Naive thymus-derived CD4-positive, alpha-beta T cell (primary cell): ENCODE measurements at regions not wholly inside any gene's neighbourhood (a gene's known extent, or its start where the extent isn't known, plus 50 kb on each side); places are given as distances from the start of the nearest gene placed in this dataset.

ENCODE experiments used
- ATAC-seq: fragments of 150-1000 bp; cut with Tn5 transposase; 2 replicates; pipeline ENCODE4 v1.10.0; 2021; ENCODE audit warnings: mild to moderate bottlenecking, moderate library complexity
- CTCF ChIA-PET: fragments of 350-600 bp; sonication (Branson Sonifier 250); formaldehyde crosslinking; loops from one replicate; lab custom pipeline; 2021; ENCODE audit warnings: antibody characterized with exemption; lab: Charles Lee
- POLR2A ChIA-PET: fragments of 350-600 bp; sonication (Branson Sonifier 250); formaldehyde crosslinking; loops from one replicate; lab custom pipeline; 2021; ENCODE audit warnings: antibody characterized with exemption, inconsistent platforms; lab: Charles Lee
- DNase-seq, 9 donors: peaks; one replicate each; pipeline versions ENCODE4 v3.0.0 to v3.0.0-alpha.2; 2020 to 2022; ENCODE audit warnings: mixed read lengths in 1 of 9
- H3K27ac ChIP-seq: one replicate; pipeline ENCODE4 v1.7.0; 2013; ENCODE audit warnings: mild to moderate bottlenecking, low read depth, low read length, moderate library complexity
- H3K27me3 ChIP-seq, 2 donors: one replicate each; pipeline ENCODE4 v1.7.0; 2013; ENCODE audit warnings: low read length in 2 of 2, mild to moderate bottlenecking in 2 of 2, moderate library complexity in 2 of 2; ENCODE audit not compliant: control insufficient read depth in 2 of 2, insufficient read depth in 2 of 2
- H3K36me3 ChIP-seq, 3 experiments: 1 replicate in 2 of 3; 2 replicates in 1 of 3; pipeline ENCODE4 v1.7.0; 2013; ENCODE audit warnings: low read length in 3 of 3, mild to moderate bottlenecking in 3 of 3, moderate library complexity in 1 of 3; ENCODE audit not compliant: insufficient read depth in 3 of 3, control insufficient read depth in 2 of 3
- H3K4me1 ChIP-seq, 2 donors: one replicate each; pipeline ENCODE4 v1.7.0; 2013; ENCODE audit warnings: low read length in 2 of 2, mild to moderate bottlenecking in 2 of 2, moderate library complexity in 1 of 2; ENCODE audit not compliant: control insufficient read depth in 2 of 2, insufficient read depth in 2 of 2
- H3K4me3 ChIP-seq: 2 replicates; pipeline ENCODE4 v1.7.0; 2013; ENCODE audit warnings: mild to moderate bottlenecking, low read length
- H3K9me3 ChIP-seq, 3 experiments: 1 replicate in 2 of 3; 2 replicates in 1 of 3; pipeline ENCODE4 v1.7.0; 2013; ENCODE audit warnings: low read length in 3 of 3; ENCODE audit not compliant: control insufficient read depth in 2 of 3
- H3K27ac Mint-ChIP-seq, 9 donors: one replicate each; pipeline ENCODE4 v1.8.0; 2020 to 2022; ENCODE audit warnings: mixed read lengths in 9 of 9, mild to moderate bottlenecking in 8 of 9, moderate library complexity in 5 of 9, inconsistent platforms in 2 of 9
- H3K27me3 Mint-ChIP-seq, 5 donors: one replicate each; pipeline ENCODE4 v1.8.0; 2021 to 2022; ENCODE audit warnings: mixed read lengths in 5 of 5, mild to moderate bottlenecking in 1 of 5
- H3K36me3 Mint-ChIP-seq, 5 donors: one replicate each; pipeline ENCODE4 v1.8.0; 2020 to 2022; ENCODE audit warnings: mixed read lengths in 5 of 5, mild to moderate bottlenecking in 3 of 5, inconsistent platforms in 1 of 5
- H3K4me1 Mint-ChIP-seq, 7 donors: one replicate each; pipeline ENCODE4 v1.8.0; 2020 to 2022; ENCODE audit warnings: mixed read lengths in 7 of 7, mild to moderate bottlenecking in 3 of 7, inconsistent platforms in 1 of 7
- H3K4me3 Mint-ChIP-seq, 10 donors: one replicate each; pipeline ENCODE4 v1.8.0; 2020 to 2022; ENCODE audit warnings: mild to moderate bottlenecking in 10 of 10, mixed read lengths in 10 of 10, moderate library complexity in 6 of 10, inconsistent platforms in 2 of 10
- H3K9me3 Mint-ChIP-seq, 11 donors: one replicate each; pipeline ENCODE4 v1.8.0; 2020 to 2022; ENCODE audit warnings: mixed read lengths in 11 of 11, mild to moderate bottlenecking in 4 of 11, inconsistent platforms in 1 of 11, moderate library complexity in 1 of 11
- intact Hi-C, 2 donors: fragments of 100-400 bp; cut with micrococcal nuclease; formaldehyde crosslinking; loops; one replicate each; pipeline ENCODE4 v1.15.1; 2023

DNA sequence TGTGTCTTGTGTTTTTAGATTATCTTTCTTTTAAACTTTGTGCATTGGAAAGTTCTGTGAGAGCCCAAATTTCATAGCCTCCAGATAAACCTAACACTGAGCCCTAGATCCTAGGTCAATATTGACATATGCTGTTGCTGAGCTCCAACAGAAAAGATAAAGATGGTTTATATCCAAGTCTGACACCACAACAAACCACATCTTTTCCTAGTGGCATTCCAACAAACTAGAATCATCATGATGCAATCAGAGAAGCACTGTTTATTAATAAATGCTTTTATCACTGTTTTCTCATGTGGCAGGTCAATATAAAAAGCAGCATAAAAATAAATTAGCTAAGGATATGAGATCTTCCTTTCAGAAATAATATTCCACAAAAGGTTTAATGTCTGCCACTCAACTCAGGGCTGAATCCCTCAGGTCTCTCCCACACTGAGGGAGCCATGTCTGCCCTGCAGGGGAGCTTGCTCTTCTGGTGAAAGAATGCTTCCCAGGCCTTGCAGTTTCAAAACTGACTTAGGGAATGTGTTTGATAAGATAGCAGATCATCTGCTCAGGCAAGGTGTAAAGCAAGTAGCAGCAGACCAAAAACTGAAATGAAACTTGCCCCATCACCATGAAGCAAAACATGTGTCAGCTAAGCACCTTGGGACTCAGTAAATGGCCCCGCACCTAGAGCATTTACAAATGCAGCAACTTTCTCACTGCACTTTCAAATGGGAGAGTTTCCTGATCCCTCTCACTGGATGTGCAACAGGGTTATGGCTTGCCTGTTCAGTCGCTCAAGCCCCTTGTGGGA, 493.0 kb downstream of the AGTPBP1 start:
- no peak overlapping the region for H3K27ac Mint-ChIP-seq
- no peak for DNase-seq
- peaks cover 0 to 4% (median 0%) of the 10 kb centered on the region in 5 donors for H3K27me3 Mint-ChIP-seq

DNA sequence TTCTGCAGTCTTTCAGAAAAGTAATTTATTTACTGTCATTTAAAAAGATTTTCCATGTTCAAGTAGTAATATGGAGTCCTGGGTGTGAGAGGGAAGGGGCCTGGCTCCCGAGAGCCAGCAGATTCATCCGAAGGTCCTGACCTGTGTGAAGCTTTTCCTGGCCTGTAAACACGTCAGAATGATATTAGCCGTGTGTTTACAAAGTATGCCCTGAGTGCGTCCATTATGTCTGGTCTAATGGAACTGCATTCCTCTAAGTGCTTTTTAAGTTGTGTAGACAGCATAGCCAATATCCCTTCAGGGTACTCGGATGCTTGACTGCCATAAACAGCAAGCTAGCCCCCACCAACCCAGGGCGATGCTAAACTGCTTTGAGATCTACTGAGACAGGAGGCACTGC, 495.2 kb downstream of the AGTPBP1 start:
- DNase-seq, result no peak
- H3K9me3 Mint-ChIP-seq, result peaks cover 0 to 3% (median 0%) of the 10 kb centered on the region in 11 donors
- H3K27me3 Mint-ChIP-seq, result peaks cover 0 to 4% (median 0%) of the 10 kb centered on the region in 5 donors
- ATAC-seq, result no peak
- H3K4me1 Mint-ChIP-seq, result no peaks in the 10 kb centered on the region
- Histone ChIP-seq H3K27me3 (no peaks in the 10 kb centered on the region), H3K4me1 (no peaks in the 10 kb centered on the region), H3K36me3 (no peaks in the 10 kb centered on the region), H3K9me3 (no peaks in the 10 kb centered on the region), H3K27ac (no peak overlapping the region), H3K4me3 (no peak overlapping the region)
- ChIA-PET CTCF (no interaction called here), POLR2A (no interaction called here)
- intact Hi-C loops, result no loop called here
- H3K27ac Mint-ChIP-seq, result no peak overlapping the region
- H3K36me3 Mint-ChIP-seq, result no peaks in the 10 kb centered on the region
- H3K4me3 Mint-ChIP-seq, result no peak overlapping the region

More for the DNA sequence above, 493.0 kb downstream of the AGTPBP1 start:
- no peak for ATAC-seq
- ChIA-PET CTCF (no interaction called here), POLR2A (no interaction called here)
- Mint-ChIP-seq H3K9me3 (peaks cover 0 to 3% (median 0%) of the 10 kb centered on the region in 11 donors), H3K4me1 (no peaks in the 10 kb centered on the region), H3K36me3 (no peaks in the 10 kb centered on the region), H3K4me3 (no peak overlapping the region)
- intact Hi-C loops, result no loop called here
- H3K4me1 ChIP-seq, result no peaks in the 10 kb centered on the region
- no peak overlapping the region for H3K27ac ChIP-seq
- H3K27me3 ChIP-seq, result no peaks in the 10 kb centered on the region
- H3K36me3 ChIP-seq, result no peaks in the 10 kb centered on the region
- H3K9me3 ChIP-seq, result no peaks in the 10 kb centered on the region
- H3K4me3 ChIP-seq, result no peak overlapping the region

DNA sequence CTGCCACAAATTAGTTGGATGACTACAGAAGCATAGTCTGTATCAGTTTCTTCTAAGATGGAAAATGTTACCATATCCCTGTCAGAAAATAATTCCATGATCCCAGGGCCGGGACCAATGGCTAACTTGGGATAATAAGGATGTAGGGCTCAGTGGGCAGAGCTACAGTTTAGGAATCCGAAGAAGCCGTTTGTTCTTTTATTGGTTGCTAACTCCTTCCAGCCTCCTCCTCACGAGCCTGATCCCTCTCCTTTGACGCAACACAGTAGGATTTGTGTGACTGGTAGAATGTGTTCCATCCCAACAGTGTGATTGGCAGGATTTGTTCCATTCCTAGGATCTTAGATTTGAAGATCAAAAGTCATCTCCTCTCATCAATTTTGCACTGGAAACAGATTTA, 496.9 kb downstream of the AGTPBP1 start:
- no peak overlapping the region for H3K4me3 Mint-ChIP-seq

DNA sequence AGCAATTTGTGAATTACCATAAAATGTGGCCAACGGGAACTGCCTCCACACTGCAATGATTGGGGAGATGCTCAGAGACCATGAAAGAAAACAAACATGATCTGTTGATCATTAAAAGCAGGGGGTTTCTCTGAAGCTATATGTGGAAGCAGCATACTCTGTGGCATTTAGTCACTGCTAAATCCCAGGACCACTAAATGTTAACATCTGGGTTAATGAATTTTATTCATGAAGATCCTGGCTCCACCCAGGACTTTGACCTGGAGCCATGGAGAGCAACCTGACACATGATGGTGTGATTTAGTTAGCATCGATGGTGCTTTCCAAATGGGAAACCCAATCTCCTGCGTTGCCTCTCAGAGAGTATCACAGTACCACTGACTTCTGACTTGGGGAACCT, 497.8 kb downstream of the AGTPBP1 start:
- Histone ChIP-seq H3K4me3 (no peak overlapping the region), H3K9me3 (no peaks in the 10 kb centered on the region), H3K27ac (no peak overlapping the region), H3K36me3 (no peaks in the 10 kb centered on the region), H3K4me1 (no peaks in the 10 kb centered on the region), H3K27me3 (no peaks in the 10 kb centered on the region)
- H3K4me1 Mint-ChIP-seq, result no peaks in the 10 kb centered on the region
- no peak overlapping the region for H3K27ac Mint-ChIP-seq
- H3K27me3 Mint-ChIP-seq, result peaks cover 0 to 16% (median 11%) of the 10 kb centered on the region in 5 donors
- peaks cover 0 to 14% (median 8%) of the 10 kb centered on the region in 11 donors for H3K9me3 Mint-ChIP-seq
- ChIA-PET CTCF (interaction anchor here (0.7 kb wide), 1 partner anchor 39 kb away, joined by 3 read pairs; no protein-coding TSS in a partner anchor), POLR2A (no interaction called here)
- intact Hi-C loops, result no loop called here
- DNase-seq, result no peak
- ATAC-seq, result no peak
- H3K36me3 Mint-ChIP-seq, result no peaks in the 10 kb centered on the region
- no peak overlapping the region for H3K4me3 Mint-ChIP-seq

More for the DNA sequence above, 496.9 kb downstream of the AGTPBP1 start:
- no peak overlapping the region for H3K27ac ChIP-seq
- no peak overlapping the region for H3K27ac Mint-ChIP-seq
- peaks cover 0 to 11% (median 4%) of the 10 kb centered on the region in 11 donors for H3K9me3 Mint-ChIP-seq
- no peaks in the 10 kb centered on the region for H3K4me1 Mint-ChIP-seq
- H3K4me3 ChIP-seq, result no peak overlapping the region
- H3K36me3 ChIP-seq, result no peaks in the 10 kb centered on the region
- POLR2A ChIA-PET, result no interaction called here
- H3K27me3 Mint-ChIP-seq, result peaks cover 0 to 11% (median 4%) of the 10 kb centered on the region in 5 donors
- ATAC-seq (no peak), DNase-seq (no peak)
- CTCF ChIA-PET, result no interaction called here
- intact Hi-C loops, result no loop called here
- H3K36me3 Mint-ChIP-seq, result no peaks in the 10 kb centered on the region
- H3K9me3 ChIP-seq, result no peaks in the 10 kb centered on the region
- no peaks in the 10 kb centered on the region for H3K4me1 ChIP-seq
- no peaks in the 10 kb centered on the region for H3K27me3 ChIP-seq

DNA sequence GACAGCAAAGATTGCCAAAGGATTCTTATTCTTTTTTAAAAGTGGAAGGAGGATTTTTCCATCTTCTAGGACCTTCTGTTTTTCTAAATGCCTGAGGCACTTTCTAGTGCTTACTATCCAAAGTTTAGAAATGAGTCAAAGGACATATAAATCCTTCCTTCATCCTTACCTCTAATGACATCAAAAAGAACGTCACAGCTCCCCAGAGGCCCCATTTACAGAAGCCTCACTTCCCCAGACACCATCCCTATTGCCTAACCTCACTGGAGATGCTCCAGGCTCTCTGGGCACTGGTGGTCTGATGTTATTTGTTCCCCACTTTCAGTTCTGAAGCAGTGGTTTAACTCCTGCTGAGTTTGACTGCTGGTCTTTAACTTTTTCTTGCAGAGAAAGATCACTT, 504.3 kb downstream of the AGTPBP1 start:
- H3K4me3 Mint-ChIP-seq, result no peak overlapping the region

DNA sequence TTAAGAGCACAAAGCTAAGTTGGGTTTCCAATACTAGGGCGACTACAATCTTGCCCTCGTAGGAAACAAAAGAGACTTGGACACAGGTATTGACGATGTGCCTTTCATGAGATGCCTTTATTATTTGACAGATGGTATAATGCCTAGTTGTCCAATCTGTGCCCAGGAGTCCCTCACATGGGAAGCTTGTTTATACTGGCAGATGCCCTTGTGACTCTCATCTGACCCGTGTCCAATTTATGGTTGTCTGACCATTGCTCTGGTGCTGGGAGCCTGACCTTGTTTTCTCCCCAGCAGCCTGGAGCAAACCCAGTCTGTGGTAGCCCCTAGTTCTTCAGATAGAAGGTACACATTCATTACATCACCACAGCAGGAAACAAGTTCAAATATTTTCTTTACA, 511.7 kb downstream of the AGTPBP1 start:
- no peaks in the 10 kb centered on the region for H3K4me1 ChIP-seq
- H3K4me3 ChIP-seq, result no peak overlapping the region
- ATAC-seq (no peak), DNase-seq (no peak)
- no peaks in the 10 kb centered on the region for H3K4me1 Mint-ChIP-seq
- H3K36me3 ChIP-seq, result no peaks in the 10 kb centered on the region
- peaks cover 0 to 19% (median 4%) of the 10 kb centered on the region in 5 donors for H3K27me3 Mint-ChIP-seq
- POLR2A ChIA-PET, result no interaction called here
- H3K27ac ChIP-seq, result no peak overlapping the region
- CTCF ChIA-PET, result no interaction called here
- H3K4me3 Mint-ChIP-seq, result no peak overlapping the region
- no peak overlapping the region for H3K27ac Mint-ChIP-seq
- no peaks in the 10 kb centered on the region for H3K9me3 ChIP-seq
- H3K27me3 ChIP-seq, result no peaks in the 10 kb centered on the region
- no peaks in the 10 kb centered on the region for H3K36me3 Mint-ChIP-seq
- intact Hi-C loops, result no loop called here
- peaks cover 0 to 8% (median 3%) of the 10 kb centered on the region in 11 donors for H3K9me3 Mint-ChIP-seq

More for the DNA sequence above, 504.3 kb downstream of the AGTPBP1 start:
- H3K27ac Mint-ChIP-seq, result no peak overlapping the region
- ATAC-seq (no peak), DNase-seq (no peak)
- POLR2A ChIA-PET, result no interaction called here
- peaks cover 0 to 23% (median 10%) of the 10 kb centered on the region in 11 donors for H3K9me3 Mint-ChIP-seq
- H3K9me3 ChIP-seq, result no peaks in the 10 kb centered on the region
- no peaks in the 10 kb centered on the region for H3K4me1 ChIP-seq
- H3K4me3 ChIP-seq, result no peak overlapping the region
- CTCF ChIA-PET, result no interaction called here
- no peaks in the 10 kb centered on the region for H3K36me3 Mint-ChIP-seq
- no peaks in the 10 kb centered on the region for H3K4me1 Mint-ChIP-seq
- no peaks in the 10 kb centered on the region for H3K27me3 ChIP-seq
- peaks cover 0 to 33% (median 17%) of the 10 kb centered on the region in 5 donors for H3K27me3 Mint-ChIP-seq
- intact Hi-C loops, result no loop called here
- no peak overlapping the region for H3K27ac ChIP-seq
- H3K36me3 ChIP-seq, result no peaks in the 10 kb centered on the region
